K562 (cell line): ENCODE measurements at regions not wholly inside any gene's neighbourhood (a gene's known extent, or its start where the extent isn't known, plus 50 kb on each side); places are given as distances from the start of the nearest gene placed in this dataset.

Source experiments
- ATAC-seq: fragments of 200-7000 bp; cut with Tn5 transposase; 3 replicates; pipeline ENCODE4 v1.9.1; 2020; ENCODE audit warnings: moderate library complexity
- BruUV-seq: library from RNA; stranded (reverse); fragments of 400-500 nt; replicated peaks from 2 replicates; lab custom pipeline; 2021; lab: Mats Ljungman, UMichigan
- CTCF ChIA-PET: fragments of 300-600 bp; formaldehyde crosslinking; extraction: SDS; loops from one replicate; lab custom pipeline; 2021; ENCODE audit warnings: low intra/inter-chr PET ratio; lab: Yijun Ruan, JAX
- POLR2A ChIA-PET: fragments of 300-600, 350-650 bp; sonication (Branson Sonifier 250); formaldehyde crosslinking; extraction: SDS; loops from one replicate; lab custom pipeline; 2021; ENCODE audit warnings: antibody characterized with exemption, inconsistent platforms; lab: Yijun Ruan, JAX
- DNase-seq, 4 experiments: peaks; one replicate each; pipeline versions ENCODE4 v3.0.0 to v3.0.0-alpha.2; 2011 to 2018; ENCODE audit warnings: low spot score in 3 of 4, mixed read lengths in 3 of 4; ENCODE audit errors: extremely low read depth in 1 of 4
- FAIRE-seq: peaks from 2 replicates; lab custom pipeline; 2011; peaks lifted over from hg19 to GRCh38; lab: Jason Lieb, UNC
- H2AFZ ChIP-seq: 2 replicates; pipeline ENCODE4 v1.6.0; 2011; ENCODE audit warnings: low read depth, low read length, control low read depth, inconsistent platforms
- H3K27ac ChIP-seq: fragments of 200-600 bp; 3 replicates; pipeline ENCODE4 v1.8.0; 2011; ENCODE audit warnings: low read depth, mild to moderate bottlenecking, control low read depth, inconsistent platforms, low read length, moderate library complexity, mixed read lengths; ENCODE audit errors: extremely low read depth
- H3K27me3 ChIP-seq, 2 experiments: fragments of 300-600 bp in 1 of 2; 2 replicates in 1 of 2; 3 replicates in 1 of 2; pipeline versions ENCODE4 v1.6.0 to v1.8.0; 2011; ENCODE audit warnings: inconsistent platforms in 2 of 2, low read length in 2 of 2, mild to moderate bottlenecking in 1 of 2, mixed read lengths in 1 of 2, moderate library complexity in 1 of 2; ENCODE audit not compliant: control insufficient read depth in 2 of 2, insufficient read depth in 2 of 2
- H3K36me3 ChIP-seq: fragments of 300-600 bp; 3 replicates; pipeline ENCODE4 v1.8.0; 2011; ENCODE audit warnings: mild to moderate bottlenecking, low read length, inconsistent platforms; ENCODE audit not compliant: control insufficient read depth, insufficient read depth
- H3K4me1 ChIP-seq, 2 experiments: fragments of 200-600 bp in 1 of 2; replicated peaks in 1 of 2; 2 replicates in 1 of 2; 3 replicates in 1 of 2; pipeline versions ENCODE4 v1.5.1 to v1.8.0; 2011; ENCODE audit warnings: inconsistent platforms in 2 of 2, low read length in 2 of 2, mild to moderate bottlenecking in 1 of 2, mixed read lengths in 1 of 2, moderate library complexity in 1 of 2; ENCODE audit not compliant: control insufficient read depth in 2 of 2, insufficient read depth in 2 of 2
- H3K4me2 ChIP-seq: 2 replicates; pipeline ENCODE4 v1.6.1; 2011; ENCODE audit warnings: low read length, control low read depth, inconsistent platforms, mixed read lengths; ENCODE audit not compliant: insufficient read depth
- H3K4me3 ChIP-seq: fragments of 200-600 bp; sonication (generic), shearing (Covaris generic); 2 replicates; pipeline ENCODE4 v1.5.1; 2016; ENCODE audit warnings: control low read depth, inconsistent platforms
- H3K79me2 ChIP-seq: fragments of 200-600 bp; 3 replicates; pipeline ENCODE4 v1.8.0; 2011; ENCODE audit warnings: low read length, inconsistent platforms; ENCODE audit not compliant: control insufficient read depth, insufficient read depth
- H3K9ac ChIP-seq, 2 experiments: 2 replicates each; pipeline versions ENCODE4 v1.6.0 to v1.6.1; 2011; ENCODE audit warnings: low read depth in 2 of 2, low read length in 2 of 2, control low read depth in 1 of 2, inconsistent platforms in 1 of 2, mild to moderate bottlenecking in 1 of 2, mixed read lengths in 1 of 2; ENCODE audit not compliant: insufficient read depth in 1 of 2
- H3K9me1 ChIP-seq: one replicate; pipeline ENCODE4 v1.6.0; 2011; ENCODE audit warnings: inconsistent platforms, mild to moderate bottlenecking, low read length, moderate library complexity; ENCODE audit not compliant: control insufficient read depth, insufficient read depth
- H3K9me3 ChIP-seq: replicated peaks from 2 replicates; pipeline ENCODE4 v1.5.1; 2011; ENCODE audit warnings: low read depth, low read length, inconsistent platforms; ENCODE audit not compliant: control insufficient read depth, insufficient read depth
- H4K20me1 ChIP-seq: replicated peaks from 2 replicates; pipeline ENCODE4 v1.6.1; 2011; ENCODE audit warnings: low read length, inconsistent platforms, mixed read lengths; ENCODE audit not compliant: control insufficient read depth, insufficient read depth
- BRCA1 ChIP-seq, 2 experiments: fragments of 450-650 bp in 1 of 2; sonication (generic) in 1 of 2; formaldehyde crosslinking in 1 of 2; IDR thresholded peaks; 2 replicates each; pipeline versions ENCODE4 v1.5.0 to v1.6.1; 2017 to 2020; ENCODE audit warnings: mild to moderate bottlenecking in 1 of 2, missing genetic modification reagents in 1 of 2
- CBX2 ChIP-seq: fragments of 200-600 bp; sonication (generic); IDR thresholded peaks from one replicate; pipeline ENCODE4 v1.6.1; 2012; ENCODE audit warnings: mild to moderate bottlenecking, low read length, inconsistent platforms; ENCODE audit not compliant: insufficient read depth, poor library complexity, severe bottlenecking
- DNMT1 ChIP-seq: fragments of 450-650 bp; IDR thresholded peaks from 2 replicates; pipeline ENCODE4 v1.6.1; 2016; ENCODE audit warnings: antibody characterized with exemption, mild to moderate bottlenecking
- FOXP1 ChIP-seq: sonication (generic); formaldehyde crosslinking; IDR thresholded peaks from 2 replicates; pipeline ENCODE4 v1.8.0; 2022; ENCODE audit warnings: mild to moderate bottlenecking, missing genetic modification reagents
- OTX1 ChIP-seq: fragments of 450-650 bp; formaldehyde crosslinking; IDR thresholded peaks from 2 replicates; pipeline ENCODE4 v1.4.0; 2022; ENCODE audit warnings: mild to moderate bottlenecking
- POLR2AphosphoS2 ChIP-seq: IDR thresholded peaks from 2 replicates; pipeline ENCODE4 v1.6.1; 2012; ENCODE audit warnings: low read length, improper control_type of control experiment
- TFAM ChIP-seq: fragments of 250-450 bp; sonication (Bioruptor Pico); conservative IDR thresholded peaks from 2 replicates; pipeline ENCODE4 v1.5.0; 2021; ENCODE audit warnings: mild to moderate bottlenecking, moderate library complexity
- TSC22D4 ChIP-seq: fragments of 450-650 bp; IDR thresholded peaks from 2 replicates; pipeline ENCODE4 v1.6.1; 2016; ENCODE audit warnings: missing genetic modification characterization, missing biosample characterization, control low read depth
- ZNF586 ChIP-seq: fragments of 450-650 bp; formaldehyde crosslinking; conservative IDR thresholded peaks from 2 replicates; pipeline ENCODE4 v1.4.0; 2020; ENCODE audit warnings: mild to moderate bottlenecking, moderate library complexity
- WGBS: fragments of 100-300 bp; shearing (Covaris generic); methylation state at CpG from one replicate; pipeline ENCODE4 v1.1.6; 2016; ENCODE audit warnings: low coverage, mixed read lengths; ENCODE audit not compliant: insufficient coverage; ENCODE audit errors: missing lambda C conversion rate; 5-methylcytosine and 5-hydroxymethylcytosine counted together
- in situ Hi-C: fragments of 300-500 bp; cut with MboI; formaldehyde crosslinking; loops from 4 replicates; pipeline ENCODE4 v1.15.0; 2018; ENCODE audit warnings: inconsistent platforms, mixed read lengths
- intact Hi-C: fragments of 100-400 bp; cut with micrococcal nuclease; formaldehyde crosslinking; loops from 2 replicates; pipeline ENCODE4 v1.14.2; 2022
- TF ChIP-seq, protein P1 (sequence below): fragments of 250-450 bp; sonication (Bioruptor Pico); IDR thresholded peaks from 2 replicates; pipeline ENCODE4 v1.8.0; 2021; ENCODE audit warnings: borderline replicate concordance, mild to moderate bottlenecking, moderate library complexity; ENCODE audit not compliant: poor library complexity, severe bottlenecking
- TF ChIP-seq, protein P2 (sequence below): fragments of 250-450 bp; sonication (Bioruptor Pico); IDR thresholded peaks from 2 replicates; pipeline ENCODE4 v1.5.0; 2021; ENCODE audit warnings: mild to moderate bottlenecking, moderate library complexity
- TF ChIP-seq, protein P3 (sequence below): fragments of 150-350 bp; IDR thresholded peaks from 2 replicates; pipeline ENCODE4 v1.6.1; 2014; ENCODE audit warnings: low read depth, mild to moderate bottlenecking, low read length, borderline replicate concordance

DNA sequence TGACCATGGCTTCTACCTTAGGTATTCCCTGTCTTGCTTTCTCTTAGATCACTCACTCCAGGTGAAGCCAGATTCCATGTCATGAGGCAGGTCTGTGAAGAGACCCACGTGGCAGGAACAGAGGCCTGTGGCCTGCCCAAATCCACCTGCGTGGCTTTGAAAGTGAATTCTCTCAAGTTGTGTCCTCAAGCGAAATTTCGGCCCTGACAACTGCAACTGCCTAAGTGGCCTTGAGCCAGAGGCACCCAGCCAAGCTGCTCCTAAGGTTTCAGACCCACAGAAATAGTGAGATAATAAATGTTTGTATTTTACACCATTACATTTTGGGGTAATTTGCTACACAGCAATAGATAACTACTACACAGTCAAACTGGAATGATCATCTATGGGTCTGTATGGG is 497.9 kb downstream of the XYLT1 start:
- Histone ChIP-seq H3K27me3 (peaks cover 6 to 12% of the 10 kb centered on the region in 2 experiments; a peak in 3 of 5 replicates), H3K4me3 (no peak overlapping the region), H3K4me2 (no peak overlapping the region), H4K20me1 (no peaks in the 10 kb centered on the region), H3K27ac (no peak overlapping the region), H3K36me3 (no peaks in the 10 kb centered on the region), H3K9me3 (no peaks in the 10 kb centered on the region), H3K79me2 (no peaks in the 10 kb centered on the region), H3K9me1 (no peaks in the 10 kb centered on the region), H2AFZ (no peak overlapping the region), H3K9ac (no peak overlapping the region), H3K4me1 (no peaks in the 10 kb centered on the region)
- ChIA-PET POLR2A (interaction anchor here (0.6 kb wide), 1 partner anchor 12 kb away, joined by 3 read pairs; no protein-coding TSS in a partner anchor), CTCF (no interaction called here)
- DNase-seq (no peak), ATAC-seq (no peak), FAIRE-seq (no peak)
- no TSS peak for BruUV-seq
- intact Hi-C loops (no loop called here), in situ Hi-C loops (no loop called here)
- 9% methylated on average over 4 of the region's 4 CpGs for WGBS
- TF ChIP-seq POLR2AphosphoS2 (no peak), DNMT1 (no peak), OTX1 (CRISPR knock-in tag) (no peak), ZNF586 (CRISPR knock-in tag) (no peak), BRCA1 (IDR thresholded peaks at IDR 0.05) (no peak), BRCA1 (CRISPR knock-in tag; IDR thresholded peaks at IDR 0.05) (no peak), TFAM (no peak), TSC22D4 (tag) (no peak), CBX2 (no peak), FOXP1 (CRISPR knock-in tag) (no peak)
- TF ChIP-seq, protein P1, sequence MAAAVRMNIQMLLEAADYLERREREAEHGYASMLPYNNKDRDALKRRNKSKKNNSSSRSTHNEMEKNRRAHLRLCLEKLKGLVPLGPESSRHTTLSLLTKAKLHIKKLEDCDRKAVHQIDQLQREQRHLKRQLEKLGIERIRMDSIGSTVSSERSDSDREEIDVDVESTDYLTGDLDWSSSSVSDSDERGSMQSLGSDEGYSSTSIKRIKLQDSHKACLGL (CRISPR knock-in tag): no peak
- TF ChIP-seq, protein P2, sequence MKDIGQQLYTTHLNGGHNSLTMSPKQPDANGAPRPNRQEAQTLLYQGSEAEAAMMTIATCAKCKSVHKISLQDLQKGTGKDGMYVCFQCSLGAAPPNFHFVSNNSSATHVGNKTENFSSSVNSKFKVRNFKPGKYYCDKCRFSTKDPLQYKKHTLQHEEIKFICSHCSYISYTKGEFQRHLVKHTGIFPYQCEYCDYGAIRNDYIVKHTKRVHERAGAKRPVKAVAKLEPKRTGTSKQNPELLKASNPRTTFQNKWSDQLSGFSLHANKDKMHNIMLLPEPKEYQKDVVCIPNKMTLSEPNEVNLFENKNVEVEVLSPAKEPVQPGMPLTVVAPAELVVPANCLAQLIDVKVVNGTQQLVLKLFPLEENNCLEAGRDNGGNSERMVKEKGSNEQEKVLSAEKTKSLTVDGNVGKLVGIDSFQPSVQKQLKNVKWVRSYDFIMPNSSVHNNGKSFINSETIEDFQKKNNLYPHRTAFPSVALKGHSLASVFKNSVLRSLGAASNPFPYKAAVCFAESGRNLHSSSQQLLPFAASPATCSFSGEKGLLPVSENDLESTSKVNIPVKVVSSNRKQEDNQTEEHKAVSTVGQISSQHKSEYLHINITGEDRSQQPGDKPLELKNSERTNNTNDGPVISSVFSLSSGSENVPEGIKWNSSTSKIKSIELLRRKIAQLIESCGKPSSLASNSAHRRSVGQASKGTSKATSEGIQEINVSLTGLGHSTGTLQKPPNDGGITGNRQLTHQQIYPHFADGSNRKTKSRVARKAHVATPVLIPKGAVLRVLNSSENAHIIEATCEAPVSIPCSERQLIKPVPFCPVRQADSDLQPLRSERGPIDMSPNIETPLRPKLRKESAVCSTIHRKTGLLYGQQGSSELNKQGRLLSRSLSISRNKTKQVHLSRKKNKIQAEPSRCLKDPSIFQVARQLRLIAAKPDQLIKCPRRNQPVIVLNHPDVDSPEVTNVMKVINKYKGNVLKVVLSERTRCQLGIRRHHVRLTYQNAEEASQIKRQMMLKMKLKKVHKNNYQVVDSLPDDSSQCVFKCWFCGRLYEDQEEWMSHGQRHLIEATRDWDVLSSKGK (CRISPR knock-in tag): no peak
- TF ChIP-seq, protein P3, sequence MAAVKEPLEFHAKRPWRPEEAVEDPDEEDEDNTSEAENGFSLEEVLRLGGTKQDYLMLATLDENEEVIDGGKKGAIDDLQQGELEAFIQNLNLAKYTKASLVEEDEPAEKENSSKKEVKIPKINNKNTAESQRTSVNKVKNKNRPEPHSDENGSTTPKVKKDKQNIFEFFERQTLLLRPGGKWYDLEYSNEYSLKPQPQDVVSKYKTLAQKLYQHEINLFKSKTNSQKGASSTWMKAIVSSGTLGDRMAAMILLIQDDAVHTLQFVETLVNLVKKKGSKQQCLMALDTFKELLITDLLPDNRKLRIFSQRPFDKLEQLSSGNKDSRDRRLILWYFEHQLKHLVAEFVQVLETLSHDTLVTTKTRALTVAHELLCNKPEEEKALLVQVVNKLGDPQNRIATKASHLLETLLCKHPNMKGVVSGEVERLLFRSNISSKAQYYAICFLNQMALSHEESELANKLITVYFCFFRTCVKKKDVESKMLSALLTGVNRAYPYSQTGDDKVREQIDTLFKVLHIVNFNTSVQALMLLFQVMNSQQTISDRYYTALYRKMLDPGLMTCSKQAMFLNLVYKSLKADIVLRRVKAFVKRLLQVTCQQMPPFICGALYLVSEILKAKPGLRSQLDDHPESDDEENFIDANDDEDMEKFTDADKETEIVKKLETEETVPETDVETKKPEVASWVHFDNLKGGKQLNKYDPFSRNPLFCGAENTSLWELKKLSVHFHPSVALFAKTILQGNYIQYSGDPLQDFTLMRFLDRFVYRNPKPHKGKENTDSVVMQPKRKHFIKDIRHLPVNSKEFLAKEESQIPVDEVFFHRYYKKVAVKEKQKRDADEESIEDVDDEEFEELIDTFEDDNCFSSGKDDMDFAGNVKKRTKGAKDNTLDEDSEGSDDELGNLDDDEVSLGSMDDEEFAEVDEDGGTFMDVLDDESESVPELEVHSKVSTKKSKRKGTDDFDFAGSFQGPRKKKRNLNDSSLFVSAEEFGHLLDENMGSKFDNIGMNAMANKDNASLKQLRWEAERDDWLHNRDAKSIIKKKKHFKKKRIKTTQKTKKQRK: no peak
